Neural progenitor cell (in vitro differentiated cells): ENCODE measurements at regions not wholly inside any gene's neighbourhood (a gene's known extent, or its start where the extent isn't known, plus 50 kb on each side); places are given as distances from the start of the nearest gene placed in this dataset.

Experiments
- EZH2 ChIP-seq: fragments of 200-600 bp; sonication (generic); IDR thresholded peaks from 2 replicates; pipeline ENCODE4 v1.6.1; 2017; ENCODE audit warnings: antibody characterized with exemption, mild to moderate bottlenecking, moderate library complexity
- TF ChIP-seq, protein P1 (sequence below): fragments of 200-600 bp; sonication (generic); IDR thresholded peaks from 2 replicates; pipeline ENCODE4 v1.5.1; 2017; ENCODE audit warnings: antibody characterized with exemption, mild to moderate bottlenecking

DNA sequence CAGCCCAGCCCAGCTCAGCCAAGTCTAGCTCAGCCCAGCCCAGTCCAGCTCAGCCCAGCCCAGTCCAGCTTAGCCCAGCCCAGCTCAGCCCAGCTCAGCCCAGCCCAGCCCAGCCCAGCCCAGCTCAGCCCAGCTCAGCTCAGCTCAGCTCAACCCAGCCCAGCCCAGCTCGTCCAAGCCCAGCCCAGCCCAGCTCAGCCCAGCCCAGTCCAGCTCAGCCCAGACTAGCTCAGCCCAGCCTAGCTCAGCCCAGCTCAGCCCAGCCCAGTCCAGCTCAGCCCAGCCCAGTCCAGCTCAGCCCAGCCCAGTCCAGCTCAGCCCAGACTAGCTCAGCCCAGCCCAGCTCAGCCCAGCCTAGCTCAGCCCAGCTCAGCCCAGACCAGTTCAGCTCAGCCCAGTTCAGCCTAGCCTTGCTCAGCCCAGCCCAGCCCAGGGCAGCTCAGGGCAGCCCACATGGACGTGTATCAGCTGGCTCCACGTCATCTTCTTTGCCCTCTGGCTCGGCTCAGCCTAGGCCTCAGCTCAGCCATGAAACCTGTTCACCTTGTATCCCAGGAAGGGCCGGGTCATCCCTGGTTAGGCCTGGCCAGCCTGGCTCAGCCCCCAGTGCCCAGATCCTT, 185.6 kb downstream of the TMEM121 start:
- TF ChIP-seq, protein P1, sequence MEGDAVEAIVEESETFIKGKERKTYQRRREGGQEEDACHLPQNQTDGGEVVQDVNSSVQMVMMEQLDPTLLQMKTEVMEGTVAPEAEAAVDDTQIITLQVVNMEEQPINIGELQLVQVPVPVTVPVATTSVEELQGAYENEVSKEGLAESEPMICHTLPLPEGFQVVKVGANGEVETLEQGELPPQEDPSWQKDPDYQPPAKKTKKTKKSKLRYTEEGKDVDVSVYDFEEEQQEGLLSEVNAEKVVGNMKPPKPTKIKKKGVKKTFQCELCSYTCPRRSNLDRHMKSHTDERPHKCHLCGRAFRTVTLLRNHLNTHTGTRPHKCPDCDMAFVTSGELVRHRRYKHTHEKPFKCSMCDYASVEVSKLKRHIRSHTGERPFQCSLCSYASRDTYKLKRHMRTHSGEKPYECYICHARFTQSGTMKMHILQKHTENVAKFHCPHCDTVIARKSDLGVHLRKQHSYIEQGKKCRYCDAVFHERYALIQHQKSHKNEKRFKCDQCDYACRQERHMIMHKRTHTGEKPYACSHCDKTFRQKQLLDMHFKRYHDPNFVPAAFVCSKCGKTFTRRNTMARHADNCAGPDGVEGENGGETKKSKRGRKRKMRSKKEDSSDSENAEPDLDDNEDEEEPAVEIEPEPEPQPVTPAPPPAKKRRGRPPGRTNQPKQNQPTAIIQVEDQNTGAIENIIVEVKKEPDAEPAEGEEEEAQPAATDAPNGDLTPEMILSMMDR: no peak
- TF ChIP-seq EZH2: no peak
